Body of pancreas (tissue), 4 donors: ENCODE measurements at regions not wholly inside any gene's neighbourhood (a gene's known extent, or its start where the extent isn't known, plus 50 kb on each side); places are given as distances from the start of the nearest gene placed in this dataset.

Experiments
- CTCF ChIP-seq, 7 experiments: fragments of 450-650 bp in 4 of 7; fragments of 200-600 bp in 3 of 7; sonication (generic) in 3 of 7; IDR thresholded peaks; one replicate each; pipeline ENCODE4 v1.5.1; 2016 to 2019; ENCODE audit warnings: antibody characterized with exemption in 7 of 7
- POLR2A ChIP-seq, 3 donors: fragments of 450-650 bp; IDR thresholded peaks; one replicate each; pipeline ENCODE4 v1.6.1; 2016; ENCODE audit warnings: antibody characterized with exemption in 3 of 3, mild to moderate bottlenecking in 2 of 3

- TF ChIP-seq CTCF (IDR thresholded peaks at IDR 0.05) (no peak), POLR2A (IDR thresholded peaks at IDR 0.05) (no peak)
Observed at GRCh38 chr1:224044420-224044819, 69.5 kb upstream of the FBXO28 start.
